ENCODE measurements at regions not wholly inside any gene's neighbourhood (a gene's known extent, or its start where the extent isn't known, plus 50 kb on each side); places are given as distances from the start of the nearest gene placed in this dataset.

DNA sequence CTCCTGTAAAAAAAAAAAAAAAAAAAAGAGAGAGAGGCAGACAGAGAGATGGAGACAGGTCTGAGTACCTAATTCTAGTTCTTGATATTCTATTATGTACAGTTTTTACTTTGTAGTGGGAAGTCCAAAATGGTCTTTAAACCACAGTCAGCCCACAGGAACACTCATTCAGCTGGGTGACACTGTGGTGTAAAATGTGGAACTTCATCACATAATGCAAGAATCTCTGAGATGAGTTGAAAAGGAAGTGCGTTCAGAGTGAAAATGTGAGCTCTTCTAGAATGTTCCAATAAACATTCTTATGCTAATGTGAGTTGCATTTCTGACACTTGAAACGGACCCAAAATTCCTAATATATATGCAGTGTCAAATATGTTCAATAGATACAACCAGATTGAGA, 972.1 kb downstream of the CDH11 start:
- no peak for DNase-seq (ENCODE audit: low read depth)
- TF ChIP-seq, protein P1, sequence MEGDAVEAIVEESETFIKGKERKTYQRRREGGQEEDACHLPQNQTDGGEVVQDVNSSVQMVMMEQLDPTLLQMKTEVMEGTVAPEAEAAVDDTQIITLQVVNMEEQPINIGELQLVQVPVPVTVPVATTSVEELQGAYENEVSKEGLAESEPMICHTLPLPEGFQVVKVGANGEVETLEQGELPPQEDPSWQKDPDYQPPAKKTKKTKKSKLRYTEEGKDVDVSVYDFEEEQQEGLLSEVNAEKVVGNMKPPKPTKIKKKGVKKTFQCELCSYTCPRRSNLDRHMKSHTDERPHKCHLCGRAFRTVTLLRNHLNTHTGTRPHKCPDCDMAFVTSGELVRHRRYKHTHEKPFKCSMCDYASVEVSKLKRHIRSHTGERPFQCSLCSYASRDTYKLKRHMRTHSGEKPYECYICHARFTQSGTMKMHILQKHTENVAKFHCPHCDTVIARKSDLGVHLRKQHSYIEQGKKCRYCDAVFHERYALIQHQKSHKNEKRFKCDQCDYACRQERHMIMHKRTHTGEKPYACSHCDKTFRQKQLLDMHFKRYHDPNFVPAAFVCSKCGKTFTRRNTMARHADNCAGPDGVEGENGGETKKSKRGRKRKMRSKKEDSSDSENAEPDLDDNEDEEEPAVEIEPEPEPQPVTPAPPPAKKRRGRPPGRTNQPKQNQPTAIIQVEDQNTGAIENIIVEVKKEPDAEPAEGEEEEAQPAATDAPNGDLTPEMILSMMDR (IDR thresholded peaks at IDR 0.05; ENCODE audit: insufficient read depth, low read depth, low read length) = no peak
- H3K4me3 ChIP-seq (ENCODE audit: low read depth, low read length) = no peak overlapping the region

DNA sequence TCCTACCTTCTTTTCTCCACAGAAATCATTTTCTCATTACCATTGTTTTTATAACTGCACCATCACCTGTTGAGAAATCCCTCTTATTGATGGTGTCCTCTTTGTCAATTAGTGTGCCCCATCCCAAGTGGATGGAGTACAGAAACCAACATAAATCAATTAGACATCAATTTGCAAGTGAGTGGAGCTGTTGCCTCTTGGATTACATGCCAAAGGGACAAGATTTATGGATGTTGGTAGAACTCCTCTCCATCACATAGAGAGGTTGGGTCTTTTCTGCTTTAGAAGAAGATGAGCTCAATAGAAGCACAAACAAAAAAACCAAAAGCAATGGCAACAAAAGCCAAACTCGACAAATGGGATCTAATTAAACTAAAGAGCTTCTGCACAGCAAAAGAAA, 973.5 kb downstream of the CDH11 start:
- H3K4me3 ChIP-seq (ENCODE audit: low read depth, low read length) = no peak overlapping the region
- TF ChIP-seq, protein P1 (IDR thresholded peaks at IDR 0.05; ENCODE audit: insufficient read depth, low read depth, low read length) = no peak

DNA sequence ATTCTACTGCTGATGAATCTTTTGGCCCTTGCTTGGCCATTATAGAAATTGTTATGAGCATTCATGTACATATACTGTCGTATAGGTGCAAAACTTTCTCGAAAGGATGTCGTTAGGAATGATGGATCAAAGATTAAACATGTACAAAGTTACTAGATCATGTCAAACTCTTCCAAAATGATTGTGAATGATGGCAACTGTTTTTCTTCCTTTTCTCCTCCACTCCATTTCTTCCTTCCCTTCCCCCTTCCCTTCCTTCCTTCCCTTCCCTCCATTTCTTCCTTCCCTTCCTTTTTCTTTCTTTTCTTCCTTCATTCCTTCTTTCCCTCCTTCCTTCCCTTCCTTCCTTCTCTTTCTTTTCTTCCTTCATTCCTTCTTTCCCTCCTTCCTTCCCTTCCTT, 973.9 kb downstream of the CDH11 start:
- TF ChIP-seq, protein P1 (IDR thresholded peaks at IDR 0.05; ENCODE audit: insufficient read depth, low read depth, low read length) = no peak
- no peak overlapping the region for H3K4me3 ChIP-seq (ENCODE audit: low read depth, low read length)
- DNase-seq (ENCODE audit: low read depth) = no peak

More for the DNA sequence above, 973.5 kb downstream of the CDH11 start:
- no peak for DNase-seq (ENCODE audit: low read depth)

DNA sequence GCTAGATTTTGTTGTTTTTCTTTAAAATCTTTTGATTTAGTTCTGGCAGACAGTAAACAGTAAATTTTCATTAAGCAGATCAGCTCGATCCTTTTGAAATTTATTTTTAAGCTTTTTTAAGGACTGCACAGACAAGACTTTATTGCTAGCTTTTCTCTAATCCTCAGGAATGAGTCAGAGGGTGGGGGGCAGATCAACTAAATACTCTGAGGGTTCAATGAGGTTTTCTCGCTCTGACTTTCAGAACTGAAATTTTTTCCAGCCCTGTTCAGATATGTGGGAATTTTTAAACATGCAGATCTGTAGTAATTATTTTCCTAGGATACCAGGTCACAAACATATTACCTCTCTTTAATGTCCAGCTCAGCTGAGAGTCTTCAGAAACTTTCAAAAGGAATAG, 977.2 kb downstream of the CDH11 start:
- DNase-seq (ENCODE audit: low read depth) = no peak
- H3K4me3 ChIP-seq (ENCODE audit: low read depth, low read length) = no peak overlapping the region
- TF ChIP-seq, protein P1 (IDR thresholded peaks at IDR 0.05; ENCODE audit: insufficient read depth, low read depth, low read length) = no peak

DNA sequence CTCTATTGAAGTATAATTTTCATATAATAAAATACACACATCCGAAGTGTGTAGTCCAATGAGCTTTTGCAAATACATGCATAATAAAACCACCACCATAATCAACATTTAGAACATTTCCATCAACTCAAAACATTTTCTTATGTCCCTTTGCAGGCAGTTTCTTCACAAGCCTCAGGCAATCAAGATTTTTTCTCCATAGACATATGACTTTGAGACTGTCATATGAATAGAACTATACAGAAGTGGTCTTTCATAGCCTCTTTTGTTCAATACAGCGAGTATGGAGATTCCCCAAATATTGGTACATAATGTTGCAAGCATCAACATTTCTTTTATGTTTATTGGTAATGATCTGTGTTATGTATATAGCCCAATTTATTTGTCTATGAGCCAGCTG, 983.2 kb downstream of the CDH11 start:
- no peak for DNase-seq (ENCODE audit: low read depth)
- H3K4me3 ChIP-seq (ENCODE audit: low read depth, low read length) = no peak overlapping the region
- TF ChIP-seq, protein P1 (IDR thresholded peaks at IDR 0.05; ENCODE audit: insufficient read depth, low read depth, low read length) = no peak

DNA sequence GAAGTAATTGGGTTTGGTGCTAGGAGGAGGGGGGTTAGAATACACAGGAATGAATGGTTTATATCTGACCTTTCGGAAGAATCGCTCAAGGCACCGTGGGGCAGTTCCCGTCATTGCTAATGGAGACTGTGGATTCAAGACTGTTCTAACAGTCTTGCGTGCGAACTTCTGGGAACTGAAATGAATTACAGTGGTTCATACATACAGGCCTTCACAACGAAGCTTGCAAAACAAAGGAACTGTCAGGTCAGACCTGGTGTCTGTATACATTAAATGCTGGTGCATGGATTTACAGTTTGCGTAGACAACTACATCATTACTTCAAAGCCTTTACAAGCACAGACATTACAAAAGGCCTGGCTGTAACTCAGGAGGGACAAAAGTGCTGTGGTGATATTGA, 983.9 kb downstream of the CDH11 start:
- TF ChIP-seq, protein P1 (IDR thresholded peaks at IDR 0.05; ENCODE audit: insufficient read depth, low read depth, low read length) = no peak
- no peak overlapping the region for H3K4me3 ChIP-seq (ENCODE audit: low read depth, low read length)
- DNase-seq (ENCODE audit: low read depth) = no peak

DNA sequence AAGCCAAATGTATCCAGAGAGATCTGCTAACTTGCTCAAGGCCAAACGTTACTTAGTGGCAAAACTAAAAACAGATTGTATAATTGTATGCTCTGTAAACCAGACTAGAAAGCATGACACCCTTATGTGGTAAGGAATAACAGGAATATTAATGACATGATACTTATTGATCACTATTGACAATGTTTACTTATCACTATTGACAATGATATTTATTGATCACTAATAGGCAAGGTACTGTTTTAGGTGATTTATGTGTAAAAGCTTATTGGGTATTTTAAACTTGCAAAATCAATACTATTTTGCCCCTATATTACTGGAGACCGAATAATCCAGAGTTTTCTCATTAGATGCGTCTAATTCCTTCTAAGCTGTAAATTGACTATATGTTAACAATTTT, 985.1 kb downstream of the CDH11 start:
- no peak overlapping the region for H3K4me3 ChIP-seq (ENCODE audit: low read depth, low read length)
- no peak for DNase-seq (ENCODE audit: low read depth)
- TF ChIP-seq, protein P1 (IDR thresholded peaks at IDR 0.05; ENCODE audit: insufficient read depth, low read depth, low read length) = no peak

All from fibroblast of villous mesenchyme (primary cell).